GM18858 (cell line): ENCODE measurements at regions not wholly inside any gene's neighbourhood (a gene's known extent, or its start where the extent isn't known, plus 50 kb on each side); places are given as distances from the start of the nearest gene placed in this dataset.
"Not testable (repeated sequence)": the region's sequence is repeated elsewhere in the genome, so short reads cannot be mapped to it uniquely, and the experiment has no call there.

ENCODE experiments used
- ATAC-seq: cut with Tn5 transposase; IDR thresholded peaks from one replicate; pipeline ENCODE4 v1.9.1; 2021; ENCODE audit not compliant: unreplicated experiment

GRCh38 chr12:73656375-73656774 is 881.3 kb upstream of the ATXN7L3B start:
- ATAC-seq = no peak

GRCh38 chr12:73659802-73660201 is 877.8 kb upstream of the ATXN7L3B start:
- ATAC-seq = no peak

- ATAC-seq = no peak
Observed at GRCh38 chr12:73665193-73665592, 872.4 kb upstream of the ATXN7L3B start.

DNA sequence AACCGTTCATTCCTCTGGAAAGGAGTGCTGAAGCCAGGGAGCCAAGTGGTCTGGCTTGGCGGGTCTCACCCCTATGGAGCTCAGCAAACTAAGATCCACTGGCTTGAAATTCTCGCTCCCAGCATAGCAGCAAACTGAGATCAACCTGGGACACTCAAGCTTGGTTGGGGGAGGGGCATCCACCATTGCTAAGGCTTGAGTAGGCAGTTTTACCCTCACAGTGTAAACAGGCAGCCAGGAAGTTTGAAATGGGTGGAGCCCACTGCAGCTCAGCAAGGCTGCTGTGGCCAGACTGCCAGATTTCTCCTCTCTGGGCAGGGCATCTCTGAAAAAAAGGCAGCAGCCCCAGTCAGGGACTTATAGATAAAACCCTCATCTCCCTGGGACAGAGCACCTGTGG is 866.1 kb upstream of the ATXN7L3B start:
- not testable (repeated sequence) for ATAC-seq

DNA sequence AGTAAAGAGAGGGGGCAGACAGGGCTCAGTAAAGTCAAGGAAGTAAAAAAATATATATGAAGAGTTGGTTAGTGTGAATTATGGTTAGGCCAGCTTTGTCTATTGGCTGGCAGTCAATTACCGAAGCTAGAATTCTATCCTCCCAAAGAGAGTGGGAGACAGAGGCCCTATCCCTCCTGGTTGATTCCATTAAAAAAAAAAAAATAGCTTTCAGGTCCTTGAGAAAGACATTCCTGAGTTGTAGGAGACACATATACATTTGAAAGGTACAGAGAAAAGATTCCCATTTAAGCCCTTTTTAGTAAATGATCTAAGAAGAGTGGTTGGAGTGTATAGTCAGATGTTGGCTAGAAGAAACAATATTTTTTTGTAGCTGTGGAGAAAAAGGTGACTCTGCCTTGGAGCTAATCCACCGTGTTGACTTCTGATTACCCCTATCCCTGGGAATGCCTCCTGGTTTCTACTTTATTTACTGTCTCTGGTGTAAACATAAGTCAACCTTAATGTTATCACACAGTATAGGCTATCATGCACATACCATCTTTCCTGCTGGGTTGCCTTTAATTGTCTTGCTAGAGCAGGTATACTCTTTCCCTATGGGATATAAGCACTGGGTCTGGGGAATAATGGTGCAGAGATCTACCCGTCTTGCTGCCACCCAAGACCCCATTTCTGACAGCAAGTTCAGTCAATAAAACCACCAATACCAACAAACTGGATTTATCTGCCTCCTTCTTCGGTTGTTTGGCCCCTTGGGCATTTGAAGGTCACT is 859.9 kb upstream of the ATXN7L3B start:
- no peak for ATAC-seq

DNA sequence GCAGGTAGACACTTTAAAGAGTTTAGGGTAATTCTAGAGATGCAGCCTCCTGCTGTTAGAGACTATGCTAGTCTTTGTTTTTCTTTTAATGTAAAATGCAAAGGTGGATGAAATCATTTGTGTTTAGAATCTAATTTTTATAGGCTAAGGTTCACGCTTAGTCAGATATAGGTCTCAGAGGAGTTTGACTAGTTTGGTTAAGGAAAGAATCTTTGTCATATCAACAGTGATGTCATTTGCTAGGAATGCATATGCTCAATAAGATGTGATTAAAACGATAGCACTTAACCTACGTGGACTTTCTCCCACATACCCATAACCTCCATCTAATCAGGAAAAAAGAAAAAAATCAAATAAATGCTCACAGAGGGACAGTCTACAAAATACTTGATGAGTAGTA is 859.3 kb upstream of the ATXN7L3B start:
- ATAC-seq = no peak

- ATAC-seq = no peak
Observed at GRCh38 chr12:73699318-73699717, 838.3 kb upstream of the ATXN7L3B start.

- no peak for ATAC-seq
Observed at GRCh38 chr12:73714655-73715054, 823.0 kb upstream of the ATXN7L3B start.

DNA sequence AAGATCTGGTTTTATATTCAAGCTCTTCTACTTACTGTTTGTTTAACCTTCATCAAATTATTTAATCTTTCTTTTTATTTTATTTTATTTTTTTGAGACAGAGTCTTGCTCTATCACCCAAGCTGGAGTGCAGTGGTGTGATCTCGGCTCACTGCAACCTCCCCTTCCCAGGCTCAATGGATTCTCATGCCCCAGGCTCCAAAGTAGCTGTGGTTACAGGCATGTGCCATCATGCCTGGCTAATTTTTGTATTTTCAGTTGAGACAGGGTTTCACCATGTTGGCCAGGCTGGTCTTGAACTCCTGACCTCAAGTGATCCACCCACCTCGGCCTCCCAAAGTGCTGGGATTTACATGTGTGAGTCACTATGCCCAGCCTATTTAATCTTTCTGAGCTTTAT is 821.5 kb upstream of the ATXN7L3B start:
- not testable (repeated sequence) for ATAC-seq

- ATAC-seq = no peak
Observed at GRCh38 chr12:73719223-73719622, 818.4 kb upstream of the ATXN7L3B start.

DNA sequence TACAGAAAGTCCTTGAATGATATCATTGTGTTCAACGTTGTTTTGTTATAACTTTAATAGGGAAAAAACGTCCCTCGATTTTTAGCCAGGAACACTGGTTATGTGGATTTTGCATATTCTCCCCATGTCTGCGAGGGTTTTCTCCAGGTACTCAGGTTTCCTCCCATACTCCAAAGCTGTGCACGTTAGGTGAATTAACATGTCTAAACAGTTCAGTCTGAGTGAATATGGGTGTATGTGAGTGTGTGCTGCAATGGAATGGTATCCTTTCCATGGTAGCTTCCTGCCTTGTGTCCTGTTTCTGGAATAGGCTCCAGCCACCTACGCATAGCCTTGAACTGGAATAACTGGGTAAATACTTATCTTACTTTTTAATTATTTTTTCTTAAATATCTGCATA is 810.8 kb upstream of the ATXN7L3B start:
- ATAC-seq = no peak

DNA sequence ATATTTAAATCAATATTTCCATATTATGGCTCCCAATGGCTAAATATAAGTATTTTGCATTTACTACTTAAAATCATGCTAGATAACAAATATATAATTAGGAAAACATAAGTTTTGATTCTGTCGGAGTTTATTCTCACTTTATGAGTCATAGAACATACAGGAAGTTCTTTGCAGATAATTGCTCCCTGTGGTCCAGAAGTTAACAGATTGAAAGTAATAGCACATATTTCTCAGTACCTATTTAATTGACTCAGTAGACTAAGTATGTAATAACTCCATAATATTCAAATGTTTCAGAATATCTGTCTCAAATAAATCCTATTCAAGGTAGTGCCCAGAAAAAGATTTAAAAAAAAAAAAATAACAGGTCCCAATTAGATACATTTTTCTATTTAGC is 806.0 kb upstream of the ATXN7L3B start:
- ATAC-seq = no peak

DNA sequence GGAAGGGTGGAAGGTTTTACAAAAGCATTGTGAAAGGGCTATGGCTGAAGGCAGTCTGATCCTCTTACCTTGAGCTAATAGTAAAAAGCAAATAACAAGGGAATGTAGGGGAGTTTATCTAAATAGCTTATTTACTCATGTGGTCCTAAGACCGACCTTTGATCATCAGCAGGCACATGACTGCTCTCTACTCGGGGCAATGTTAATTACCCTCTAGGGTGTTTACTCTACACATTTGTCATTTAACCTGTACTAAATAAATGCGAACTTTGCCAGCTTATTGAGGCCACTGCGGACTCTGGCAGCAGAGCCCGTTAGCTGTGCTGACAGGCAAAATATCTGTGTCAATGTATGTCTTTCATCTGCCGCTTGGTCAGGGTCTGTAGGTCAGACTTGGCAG is 768.3 kb upstream of the ATXN7L3B start:
- ATAC-seq = no peak

- no peak for ATAC-seq
Observed at GRCh38 chr12:73798523-73798922, 739.1 kb upstream of the ATXN7L3B start.

DNA sequence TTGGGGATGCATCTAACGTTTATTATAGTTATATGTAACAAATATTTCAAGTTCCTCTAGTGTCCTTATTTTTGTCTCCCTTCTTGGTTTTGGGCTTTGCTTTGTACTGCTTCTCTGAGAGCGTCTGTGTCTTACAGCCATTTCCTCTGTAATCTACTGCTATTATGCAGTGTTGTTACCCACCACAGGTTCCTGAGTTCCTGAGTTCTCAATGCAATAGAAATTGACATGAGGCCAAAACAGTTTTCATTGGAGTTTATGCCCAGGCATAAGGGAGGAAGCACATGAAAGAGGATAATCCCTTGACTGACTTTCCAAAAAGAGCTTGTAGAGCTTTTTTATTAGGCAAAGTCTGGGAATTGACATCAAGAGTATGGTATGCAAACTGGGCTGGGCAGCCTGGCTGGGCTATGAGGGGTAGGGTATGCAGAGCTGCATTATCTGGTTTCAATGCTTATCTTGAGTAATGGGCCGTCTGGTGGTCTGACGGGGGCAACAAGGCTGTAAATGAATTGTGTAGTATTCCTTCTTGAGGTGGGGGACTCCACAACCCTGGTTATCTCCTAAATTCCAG is 722.5 kb upstream of the ATXN7L3B start:
- ATAC-seq = no peak

DNA sequence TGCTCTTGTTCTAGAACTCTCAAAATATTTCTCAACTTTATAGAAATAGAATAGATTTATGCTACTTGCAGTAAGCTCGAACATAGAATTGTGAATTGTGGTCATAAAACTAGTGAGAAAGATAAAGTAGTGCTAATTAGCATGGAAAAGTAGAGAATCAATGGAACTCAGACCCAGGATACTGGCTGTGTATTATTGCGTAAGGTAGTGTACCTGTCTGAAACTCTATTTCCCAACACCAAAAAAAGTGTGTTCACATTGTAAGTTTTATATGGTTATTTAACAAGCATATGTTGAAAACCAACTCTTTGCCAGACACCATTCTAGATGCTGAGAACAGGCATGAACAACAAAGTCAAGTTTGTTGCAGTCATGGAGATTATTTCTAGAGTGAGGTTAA is 720.5 kb upstream of the ATXN7L3B start:
- ATAC-seq = no peak

GRCh38 chr12:73833746-73834145 is 703.9 kb upstream of the ATXN7L3B start:
- ATAC-seq = no peak

DNA sequence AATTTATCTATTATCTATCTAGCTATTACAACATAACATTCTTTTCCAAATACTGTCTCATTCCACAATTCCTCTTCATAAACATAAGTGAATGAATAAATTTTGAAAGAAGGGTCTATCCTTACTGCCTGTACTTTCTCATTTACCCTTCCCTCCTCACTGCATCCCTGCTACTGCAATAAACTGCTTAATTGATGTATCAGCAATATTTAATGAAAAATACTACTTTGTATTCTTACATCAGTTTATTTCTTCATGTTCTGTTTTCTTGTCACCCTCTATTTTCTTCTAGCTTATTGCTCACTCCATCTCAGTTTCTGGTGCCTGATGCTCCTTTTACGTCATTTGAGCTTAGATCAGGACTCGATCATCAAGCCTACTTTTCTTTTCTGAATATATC is 695.7 kb upstream of the ATXN7L3B start:
- ATAC-seq = no peak

GRCh38 chr12:73863546-73863945 is 674.1 kb upstream of the ATXN7L3B start:
- ATAC-seq = no peak

DNA sequence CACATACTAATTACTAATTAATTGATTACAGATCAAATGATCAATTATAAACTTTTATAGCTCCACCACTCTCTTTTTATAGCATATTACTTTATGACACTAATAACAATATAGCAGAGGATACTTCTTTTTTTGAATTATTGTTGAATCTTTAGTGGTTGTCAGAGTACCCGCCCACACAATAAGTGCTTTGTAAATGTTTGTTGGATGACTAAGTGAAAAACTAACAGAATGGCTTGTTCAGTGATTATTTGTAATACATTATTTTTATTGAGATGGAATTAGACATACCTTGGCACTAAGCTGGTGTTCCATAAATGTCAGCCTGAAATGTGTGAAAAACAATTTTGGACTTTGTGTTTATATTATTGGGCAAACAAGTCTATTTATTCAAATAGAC is 670.5 kb upstream of the ATXN7L3B start:
- no peak for ATAC-seq

- ATAC-seq = not testable (repeated sequence)
Observed at GRCh38 chr12:73877291-73877690, 660.3 kb upstream of the ATXN7L3B start.

GRCh38 chr12:73892201-73892600 is 645.4 kb upstream of the ATXN7L3B start:
- ATAC-seq = no peak

DNA sequence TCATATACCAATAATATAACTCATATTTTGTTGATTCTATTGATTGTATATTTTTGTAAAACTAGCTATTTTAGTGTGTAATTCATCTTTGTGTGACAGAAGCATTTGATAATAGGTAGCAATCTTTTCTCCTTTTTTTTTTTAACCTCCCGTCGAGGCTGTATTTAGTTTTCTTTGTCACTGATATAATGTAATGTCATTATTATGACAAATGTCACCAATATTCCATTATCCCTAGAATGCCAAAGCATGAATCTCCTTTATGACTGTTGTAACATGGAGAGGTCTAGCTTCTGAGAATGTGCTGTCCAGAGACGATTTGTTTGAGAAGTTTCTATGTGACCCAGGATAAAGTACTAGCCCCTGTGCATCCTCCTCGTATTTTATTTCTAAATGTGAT is 639.0 kb upstream of the ATXN7L3B start:
- ATAC-seq = no peak
